ENCODE measurements at regions not wholly inside any gene's neighbourhood (a gene's known extent, or its start where the extent isn't known, plus 50 kb on each side); places are given as distances from the start of the nearest gene placed in this dataset.

GRCh38 chr5:117210796-117211195 is 636.2 kb upstream of the SEMA6A start:
- Histone ChIP-seq H2AFZ (ENCODE audit: low read length) (no peak overlapping the region), H2BK20ac (ENCODE audit: low read depth, low read length, poor library complexity, severe bottlenecking) (no peak overlapping the region), H4K8ac (replicated peaks; ENCODE audit: insufficient read length, low read depth, low read length) (no peak overlapping the region), H3K9me3 (ENCODE audit: control insufficient read depth, low read depth, low read length) (no peaks in the 10 kb centered on the region), H3K23me2 (ENCODE audit: insufficient read length, low read depth, low read length, poor library complexity, severe bottlenecking) (no peaks in the 10 kb centered on the region), H3K79me2 (ENCODE audit: insufficient read depth, low read length) (no peaks in the 10 kb centered on the region), H3T11ph (ENCODE audit: low read length) (no peak overlapping the region), H3K9ac (ENCODE audit: extremely low read depth, insufficient read length, low read length) (no peak overlapping the region), H3K79me1 (ENCODE audit: insufficient read depth, low read depth, low read length, poor library complexity, severe bottlenecking) (no peaks in the 10 kb centered on the region), H2BK12ac (ENCODE audit: insufficient read length, low read depth, low read length) (no peak overlapping the region), H3K18ac (ENCODE audit: insufficient read length, low read depth, low read length) (no peak overlapping the region), H2AK5ac (ENCODE audit: insufficient read length, low read length) (no peak overlapping the region), H3K27me3 (ENCODE audit: insufficient read depth, low read length) (no peaks in the 10 kb centered on the region), H3K4me1 (ENCODE audit: insufficient read depth, low read length) (no peaks in the 10 kb centered on the region; the same call in none of the 2 replicates), H4K20me1 (ENCODE audit: control insufficient read depth, insufficient read depth, insufficient read length) (no peaks in the 10 kb centered on the region), H4K91ac (ENCODE audit: insufficient read length, low read depth, low read length) (no peak overlapping the region), H3K4me2 (ENCODE audit: insufficient read depth, insufficient read length, low read length) (no peak overlapping the region), H2BK5ac (ENCODE audit: insufficient read length, low read length) (no peak overlapping the region), H3K23ac (ENCODE audit: insufficient read length, low read depth, low read length) (no peak overlapping the region), H3K14ac (ENCODE audit: insufficient read depth, low read length) (no peak overlapping the region), H2BK15ac (ENCODE audit: low read depth, low read length) (no peak overlapping the region), H3K4ac (ENCODE audit: low read depth, low read length) (no peak overlapping the region), H3K56ac (ENCODE audit: insufficient read length, low read depth, low read length) (no peak overlapping the region), H4K5ac (ENCODE audit: insufficient read length, low read depth, low read length) (no peak overlapping the region), H3K27ac (ENCODE audit: insufficient read length, low read depth, low read length) (no peak overlapping the region), H2BK120ac (ENCODE audit: low read depth, low read length, poor library complexity, severe bottlenecking) (no peak overlapping the region)
- Mint-ChIP-seq H3K27me3 (ENCODE audit: low read depth) (no peaks in the 10 kb centered on the region), H3K27ac (no peak overlapping the region), H3K9me3 (peaks cover 0 to 4% of the 10 kb centered on the region in 2 experiments; a peak in 2 of 5 replicates), H3K4me3 (no peak overlapping the region), H3K36me3 (ENCODE audit: insufficient read depth in 1 of 3, low read depth in 3 of 3) (peaks cover 0 to 5% (median 4%) of the 10 kb centered on the region in 3 experiments; a peak in 3 of 7 replicates), H3K4me1 (peaks cover 13 to 17% of the 10 kb centered on the region in 2 experiments)
- no peak for TF ChIP-seq CTCF (conservative IDR thresholded peaks at IDR 0.05)
- DNase-seq, result no peak
- WGBS (ENCODE audit: extremely low coverage, insufficient read length, low lambda C conversion rate), result no CpG with 5 or more reads among the region's 1 CpG
